ENCODE measurements at regions not wholly inside any gene's neighbourhood (a gene's known extent, or its start where the extent isn't known, plus 50 kb on each side); places are given as distances from the start of the nearest gene placed in this dataset.

GRCh38 chr5:90169078-90169477, 240.5 kb downstream of the CETN3 start:
- no peak overlapping the region for H2AK5ac ChIP-seq (ENCODE audit: low read depth, low read length)
- CTCF ChIA-PET (ENCODE audit: partially characterized antibody) = interaction anchor here (0.5 to 2.2 kb wide), 5 partner anchors 8 to 1442 kb away, joined by 3 to 13 read pairs (median 3); no protein-coding TSS in a partner anchor
- WGBS, 2 experiments (ENCODE audit: extremely low coverage in 1 of 2, insufficient coverage in 1 of 2, insufficient read length in 1 of 2, insufficient replicate concordance in 2 of 2, low coverage in 1 of 2, low lambda C conversion rate in 2 of 2, missing lambda C conversion rate in 1 of 2) = 94% methylated on average over 2 of the region's 2 CpGs; no CpG with 5 or more reads in 1 of the 2 experiments
- no peak for TF ChIP-seq SP1 (IDR thresholded peaks at IDR 0.05; ENCODE audit: low read depth, low read length)
- TF ChIP-seq SIRT6 (IDR thresholded peaks at IDR 0.05; ENCODE audit: low read length) = no peak
- TF ChIP-seq EGR1 (IDR thresholded peaks at IDR 0.05; ENCODE audit: borderline replicate concordance, low read depth, low read length) = no peak
- no peak for TF ChIP-seq TCF12 (IDR thresholded peaks at IDR 0.05; ENCODE audit: low read depth, low read length)
- no peak for TF ChIP-seq CHD2 (IDR thresholded peaks at IDR 0.05; ENCODE audit: low read length)
- TF ChIP-seq RFX5 (IDR thresholded peaks at IDR 0.05; ENCODE audit: borderline replicate concordance, low read depth, low read length) = no peak
- no peak for TF ChIP-seq KDM5A (IDR thresholded peaks at IDR 0.05; ENCODE audit: low read length)
- TF ChIP-seq EZH2 (IDR thresholded peaks at IDR 0.05; ENCODE audit: low read depth, low read length, severe bottlenecking) = no peak
- TF ChIP-seq CREB1 (IDR thresholded peaks at IDR 0.05) = no peak
- no peak for TF ChIP-seq CBX5 (IDR thresholded peaks at IDR 0.05; ENCODE audit: low read depth, low read length)
- TF ChIP-seq SP4 (IDR thresholded peaks at IDR 0.05; ENCODE audit: low read length) = no peak
- no peak for TF ChIP-seq JUN (IDR thresholded peaks at IDR 0.05; ENCODE audit: low read depth, low read length)
- TF ChIP-seq KDM4A (IDR thresholded peaks at IDR 0.05; ENCODE audit: low read depth, low read length, severe bottlenecking) = no peak
- no peak for TF ChIP-seq CTCF (IDR thresholded peaks at IDR 0.05; ENCODE audit: control extremely low read depth in 1 of 3, insufficient read depth in 1 of 3, low read depth in 1 of 3, low read length in 3 of 3)

More at GRCh38 chr5:90169078-90169477, 240.5 kb downstream of the CETN3 start:
- H2BK120ac ChIP-seq (replicated peaks; ENCODE audit: low read depth, low read length) = no peak overlapping the region
- no peak overlapping the region for H3K4ac ChIP-seq (replicated peaks; ENCODE audit: insufficient read length, low read depth, low read length)
- no peak overlapping the region for H4K8ac ChIP-seq (ENCODE audit: extremely low read depth, insufficient read depth, low read length)
- H2BK15ac ChIP-seq (ENCODE audit: low read length) = no peak overlapping the region
- H4K20me1 ChIP-seq (replicated peaks in 1 of 2; ENCODE audit: control insufficient read depth in 1 of 2, insufficient read depth in 2 of 2, low read length in 2 of 2) = peaks cover 0 to 1% of the 10 kb centered on the region in 2 experiments
- FAIRE-seq = no peak
- H3K27me3 ChIP-seq (replicated peaks in 1 of 4; ENCODE audit: control insufficient read depth in 3 of 4, extremely low read depth in 1 of 4, insufficient read depth in 3 of 4, low read length in 3 of 4) = no peaks in the 10 kb centered on the region
- no peak overlapping the region for H3K14ac ChIP-seq (ENCODE audit: insufficient read length)
- no peak for DNase-seq (ENCODE audit: low read depth in 1 of 2, low spot score in 2 of 2)
- no peak overlapping the region for H3K4me2 ChIP-seq (ENCODE audit: insufficient read depth in 1 of 2, low read depth in 2 of 2, low read length in 2 of 2)
- no peak overlapping the region for H3K4me3 ChIP-seq (ENCODE audit: extremely low read depth in 1 of 4, insufficient read depth in 2 of 4, low read depth in 3 of 4, low read length in 4 of 4)
- H4K91ac ChIP-seq (replicated peaks; ENCODE audit: insufficient read length, low read length) = no peak overlapping the region
- H3K23me2 ChIP-seq (ENCODE audit: low read depth, low read length) = no peaks in the 10 kb centered on the region
- H4K5ac ChIP-seq (ENCODE audit: insufficient read length, low read depth, low read length) = no peak overlapping the region
- no peak overlapping the region for H3K18ac ChIP-seq (ENCODE audit: extremely low read depth, low read length)
- no peak overlapping the region for H2AFZ ChIP-seq (ENCODE audit: low read length)
- no peak overlapping the region for H2BK5ac ChIP-seq (ENCODE audit: low read depth, low read length)
- H2BK20ac ChIP-seq (ENCODE audit: low read length) = no peak overlapping the region
- H3K27ac ChIP-seq (ENCODE audit: low read depth, low read length) = no peak overlapping the region
- no peaks in the 10 kb centered on the region for H3K79me1 ChIP-seq (ENCODE audit: low read depth, low read length)
- no peak overlapping the region for H3K9ac ChIP-seq (replicated peaks in 1 of 4; ENCODE audit: extremely low read depth in 1 of 4, low read depth in 3 of 4, low read length in 3 of 4)
- H3K4me1 ChIP-seq (replicated peaks in 1 of 4; ENCODE audit: control insufficient read depth in 3 of 4, insufficient read depth in 4 of 4, low read length in 3 of 4) = no peaks in the 10 kb centered on the region
- no peaks in the 10 kb centered on the region for H3K79me2 ChIP-seq (ENCODE audit: control insufficient read depth in 1 of 2, insufficient read depth in 2 of 2, low read length in 2 of 2)
- no peak overlapping the region for H2BK12ac ChIP-seq (ENCODE audit: low read depth, low read length)
- no peaks in the 10 kb centered on the region; a peak in 1 of 4 replicates for H3K9me3 ChIP-seq (ENCODE audit: insufficient read depth in 2 of 2, low read depth in 1 of 2, low read length in 1 of 2)
- no peaks in the 10 kb centered on the region for H3K36me3 ChIP-seq (ENCODE audit: control insufficient read depth in 2 of 4, insufficient read depth in 4 of 4, low read length in 3 of 4)
- no peak overlapping the region for H3K23ac ChIP-seq (ENCODE audit: insufficient read length)
- POLR2A ChIA-PET (ENCODE audit: partially characterized antibody) = no interaction called here
- H3K56ac ChIP-seq (replicated peaks; ENCODE audit: insufficient read length, low read depth, low read length) = no peak overlapping the region
